ENCODE measurements at regions not wholly inside any gene's neighbourhood (a gene's known extent, or its start where the extent isn't known, plus 50 kb on each side); places are given as distances from the start of the nearest gene placed in this dataset.
"Not testable (repeated sequence)": the region's sequence is repeated elsewhere in the genome, so short reads cannot be mapped to it uniquely, and the experiment has no call there.

GRCh38 chr20:47927385-47927851, 142.1 kb upstream of the SULF2 start:
- TF ChIP-seq CREB5 (CRISPR knock-in tag; IDR thresholded peaks at IDR 0.05; ENCODE audit: low read depth) (no peak), ZNF70 (CRISPR knock-in tag; IDR thresholded peaks at IDR 0.05) (no peak), POU6F1 (CRISPR knock-in tag; IDR thresholded peaks at IDR 0.05; ENCODE audit: borderline replicate concordance, low read depth) (no peak), ARNTL (CRISPR knock-in tag; IDR thresholded peaks at IDR 0.05; ENCODE audit: borderline replicate concordance, low read depth) (no peak), BACH2 (CRISPR knock-in tag; IDR thresholded peaks at IDR 0.05; ENCODE audit: borderline replicate concordance) (no peak), ZC3H10 (CRISPR knock-in tag; IDR thresholded peaks at IDR 0.05) (no peak), PPARA (CRISPR knock-in tag; IDR thresholded peaks at IDR 0.05; ENCODE audit: borderline replicate concordance) (no peak), RARB (CRISPR knock-in tag; IDR thresholded peaks at IDR 0.05) (no peak)
- no peak for ATAC-seq

- TF ChIP-seq CREB5 (CRISPR knock-in tag; IDR thresholded peaks at IDR 0.05; ENCODE audit: low read depth), result no peak
- TF ChIP-seq ZNF8 (CRISPR knock-in tag; IDR thresholded peaks at IDR 0.05), result no peak
- TF ChIP-seq CSDC2 (CRISPR knock-in tag; IDR thresholded peaks at IDR 0.05), result no peak
- TF ChIP-seq ZFP3 (CRISPR knock-in tag; IDR thresholded peaks at IDR 0.05), result no peak
- TF ChIP-seq CSRNP3 (CRISPR knock-in tag; IDR thresholded peaks at IDR 0.05), result no peak
- TF ChIP-seq ZFP30 (CRISPR knock-in tag; IDR thresholded peaks at IDR 0.05), result no peak
- no peak for TF ChIP-seq PPARA (CRISPR knock-in tag; IDR thresholded peaks at IDR 0.05; ENCODE audit: borderline replicate concordance)
- no peak for TF ChIP-seq ARNTL (CRISPR knock-in tag; IDR thresholded peaks at IDR 0.05; ENCODE audit: borderline replicate concordance, low read depth)
- TF ChIP-seq PATZ1 (CRISPR knock-in tag; IDR thresholded peaks at IDR 0.05; ENCODE audit: borderline replicate concordance), result no peak
- no peak for TF ChIP-seq TOX (CRISPR knock-in tag; IDR thresholded peaks at IDR 0.05; ENCODE audit: borderline replicate concordance)
- no peak for TF ChIP-seq ZNF565 (CRISPR knock-in tag; conservative IDR thresholded peaks at IDR 0.05; ENCODE audit: low read depth)
- no peak for ATAC-seq
Observed at GRCh38 chr20:47926731-47927130, 141.4 kb upstream of the SULF2 start.

- TF ChIP-seq CSDC2 (CRISPR knock-in tag; IDR thresholded peaks at IDR 0.05) (no peak), POU6F1 (CRISPR knock-in tag; IDR thresholded peaks at IDR 0.05; ENCODE audit: borderline replicate concordance, low read depth) (no peak), ZNF70 (CRISPR knock-in tag; IDR thresholded peaks at IDR 0.05) (no peak), ZFP30 (CRISPR knock-in tag; IDR thresholded peaks at IDR 0.05) (no peak)
- ATAC-seq, result no peak
Observed at GRCh38 chr20:47925593-47925992, 140.3 kb upstream of the SULF2 start.

GRCh38 chr20:47922269-47922668, 137.0 kb upstream of the SULF2 start:
- TF ChIP-seq ARNTL (CRISPR knock-in tag; IDR thresholded peaks at IDR 0.05; ENCODE audit: borderline replicate concordance, low read depth), result no peak
- no peak for TF ChIP-seq CSDC2 (CRISPR knock-in tag; IDR thresholded peaks at IDR 0.05)
- TF ChIP-seq ISL1 (CRISPR knock-in tag; IDR thresholded peaks at IDR 0.05), result no peak

GRCh38 chr20:47921829-47922228, 136.5 kb upstream of the SULF2 start:
- not testable (repeated sequence) for ATAC-seq

More at GRCh38 chr20:47922269-47922668, 137.0 kb upstream of the SULF2 start:
- ATAC-seq, result no peak

All from SK-N-SH treated with all-trans-retinoic acid at 6 μM for 48 hours (cell line).